ENCODE measurements at regions not wholly inside any gene's neighbourhood (a gene's known extent, or its start where the extent isn't known, plus 50 kb on each side); places are given as distances from the start of the nearest gene placed in this dataset.

DNA sequence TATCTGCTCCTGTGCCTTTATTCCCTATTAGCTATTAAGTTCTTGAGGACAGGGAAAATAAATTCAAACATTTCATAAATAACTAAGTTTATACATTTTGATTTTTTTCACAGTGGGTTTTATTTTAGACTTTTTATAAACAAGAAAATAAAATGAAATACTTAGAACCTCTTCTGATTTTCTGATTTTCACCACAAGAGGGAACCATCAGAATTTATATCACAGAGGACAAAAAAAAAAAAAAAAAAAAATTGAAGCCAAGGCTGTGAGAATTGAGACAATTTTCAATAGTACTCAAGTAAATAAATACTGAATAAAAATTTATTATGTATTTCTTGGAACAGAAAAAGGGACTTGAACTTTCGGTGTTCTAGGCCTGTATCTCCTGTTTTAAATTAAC is 288.1 kb downstream of the SH3BGRL start:
- DNase-seq (ENCODE audit: low read depth), result no peak

DNA sequence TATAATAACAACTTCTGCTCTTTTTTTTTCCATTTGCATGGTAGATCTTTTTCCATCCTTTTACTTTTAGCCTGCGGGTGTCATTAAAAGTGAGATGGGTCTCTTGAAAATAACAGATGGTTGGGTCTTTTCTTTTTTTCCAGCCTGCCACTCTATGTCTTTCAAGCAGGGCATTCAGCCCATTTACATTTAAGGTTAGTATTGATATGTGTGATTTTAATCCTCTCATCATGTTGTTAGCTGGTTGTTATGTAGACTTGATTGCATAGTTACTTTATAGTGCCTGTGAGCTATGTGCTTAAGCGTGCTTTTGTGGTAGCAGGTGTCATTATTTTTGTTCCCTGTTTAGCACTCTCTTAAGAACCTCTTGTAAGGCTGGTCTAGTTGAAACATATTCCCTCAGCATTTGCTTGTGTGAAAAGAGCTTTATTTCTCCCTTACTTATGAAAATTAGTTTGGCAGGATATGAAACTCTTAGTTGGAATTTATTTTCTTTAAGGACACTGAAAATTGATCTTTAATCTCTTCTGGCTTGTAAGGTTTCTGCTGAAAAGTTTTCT is 326.1 kb downstream of the SH3BGRL start:
- DNase-seq (ENCODE audit: low read depth), result no peak

DNA sequence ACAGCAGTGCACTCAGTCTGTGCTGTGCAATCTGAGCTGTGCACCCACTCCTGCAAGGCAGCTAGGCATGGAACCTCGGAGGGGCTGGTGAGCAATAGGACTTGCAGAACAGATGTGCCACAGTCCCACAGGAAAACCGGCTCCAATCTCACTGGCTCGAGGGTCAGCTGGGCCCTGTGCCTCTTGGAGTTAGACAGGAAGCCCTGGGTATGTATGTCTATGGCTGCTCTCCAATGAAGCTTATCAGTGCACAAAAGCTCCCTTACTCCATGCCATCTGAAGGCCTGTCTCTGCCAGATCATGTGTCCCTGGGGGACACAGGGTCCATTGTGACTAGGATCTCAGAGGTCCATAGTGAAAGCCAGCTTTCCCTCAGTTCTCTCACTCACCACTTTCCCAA is 335.8 kb downstream of the SH3BGRL start:
- DNase-seq (ENCODE audit: low read depth), result no peak

DNA sequence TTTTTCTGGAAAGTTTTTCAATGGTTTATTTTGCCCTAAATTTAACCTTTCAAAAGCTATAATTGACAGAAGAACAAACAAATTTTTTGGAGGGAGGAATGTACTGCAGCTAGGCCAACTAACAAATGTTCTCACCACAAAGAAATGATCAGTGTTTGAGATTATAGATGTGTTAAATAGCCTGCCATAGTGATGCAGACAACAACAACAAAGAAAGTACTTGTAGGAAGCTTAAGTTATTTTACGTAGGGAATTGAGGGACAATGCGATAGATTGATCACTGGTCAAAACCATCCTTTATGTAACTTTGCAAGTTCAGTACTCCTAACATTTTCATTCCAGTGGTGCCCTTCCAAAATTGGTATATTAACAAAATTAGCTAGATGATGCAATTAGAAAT is 340.4 kb downstream of the SH3BGRL start:
- no peak for DNase-seq (ENCODE audit: low read depth)

DNA sequence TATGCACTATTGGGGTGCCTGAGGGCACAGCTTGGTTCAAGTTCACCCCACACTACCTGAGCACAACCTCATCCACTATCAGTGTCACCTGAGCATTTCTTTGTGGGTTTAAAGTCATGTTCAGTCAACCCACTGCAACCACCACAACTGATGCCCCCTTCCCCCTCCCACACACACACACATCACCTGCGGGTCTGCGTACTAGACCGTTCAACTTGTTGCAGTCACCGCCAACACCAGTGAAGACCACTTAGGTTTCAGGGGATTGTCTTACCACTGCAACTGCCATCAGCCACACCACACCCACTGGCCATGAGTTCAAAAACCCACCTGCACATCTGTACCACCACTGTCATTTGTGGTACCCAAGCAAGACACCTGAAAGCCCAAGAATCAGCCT is 355.0 kb downstream of the SH3BGRL start:
- no peak for DNase-seq (ENCODE audit: low read depth)

DNA sequence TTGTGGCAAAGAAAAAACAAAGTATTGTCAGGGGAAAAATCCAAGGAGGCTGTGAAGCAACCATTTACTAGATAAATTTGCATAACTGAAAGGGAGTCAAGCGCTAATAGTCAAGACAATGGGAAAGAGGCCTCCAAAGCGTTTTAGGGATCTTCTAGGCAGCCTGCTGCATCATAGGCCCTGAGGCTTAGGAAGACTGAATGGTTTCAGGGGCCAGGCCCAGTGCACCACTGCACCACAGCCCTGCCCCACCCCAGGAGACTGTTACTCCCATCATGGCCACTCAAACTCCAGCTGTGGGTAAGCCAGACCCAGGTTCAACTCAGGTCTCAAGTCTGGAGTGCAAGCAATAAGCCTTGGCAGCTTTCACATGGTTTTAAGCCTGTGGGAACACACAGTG is 362.9 kb downstream of the SH3BGRL start:
- no peak for DNase-seq (ENCODE audit: low read depth)

DNA sequence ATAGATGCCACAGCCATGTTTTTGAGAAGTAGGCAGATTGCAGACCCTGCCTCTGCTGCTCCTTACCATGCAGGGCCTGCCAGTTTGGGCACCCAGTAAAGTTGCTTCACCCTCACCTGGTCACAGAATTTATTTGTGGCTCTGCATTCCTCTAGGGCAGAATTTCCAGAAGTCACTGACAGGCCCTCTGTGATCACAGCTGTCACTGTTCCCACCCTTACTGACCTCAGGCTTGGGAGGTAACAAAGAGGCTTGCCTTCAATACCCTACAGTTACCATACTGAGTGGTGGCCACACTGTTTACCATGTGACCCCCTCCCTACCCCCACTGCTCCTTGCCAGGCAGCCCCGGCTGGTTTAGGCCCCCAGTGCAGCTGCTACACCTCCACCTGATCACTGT is 375.1 kb downstream of the SH3BGRL start:
- no peak for DNase-seq (ENCODE audit: low read depth)

DNA sequence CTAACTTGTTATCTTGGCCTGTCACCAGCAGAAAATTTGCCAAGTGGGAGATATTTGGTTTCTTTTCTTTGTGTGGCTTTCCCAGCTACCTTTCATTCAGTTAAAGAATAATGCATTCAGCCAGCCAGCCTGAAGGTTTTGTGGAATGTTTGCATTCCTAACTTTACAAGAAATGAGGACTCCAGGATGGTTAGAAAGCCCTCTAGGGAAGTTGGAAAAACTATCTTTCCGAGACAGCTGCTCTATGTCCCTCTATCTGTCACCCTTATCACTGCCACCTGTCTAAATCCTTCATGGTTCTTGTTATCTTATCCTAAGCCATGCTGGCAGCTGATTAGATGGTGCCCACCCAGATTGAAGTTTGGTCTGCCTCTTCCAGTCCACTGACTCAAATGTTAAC is 384.2 kb downstream of the SH3BGRL start:
- DNase-seq (ENCODE audit: low read depth), result no peak

DNA sequence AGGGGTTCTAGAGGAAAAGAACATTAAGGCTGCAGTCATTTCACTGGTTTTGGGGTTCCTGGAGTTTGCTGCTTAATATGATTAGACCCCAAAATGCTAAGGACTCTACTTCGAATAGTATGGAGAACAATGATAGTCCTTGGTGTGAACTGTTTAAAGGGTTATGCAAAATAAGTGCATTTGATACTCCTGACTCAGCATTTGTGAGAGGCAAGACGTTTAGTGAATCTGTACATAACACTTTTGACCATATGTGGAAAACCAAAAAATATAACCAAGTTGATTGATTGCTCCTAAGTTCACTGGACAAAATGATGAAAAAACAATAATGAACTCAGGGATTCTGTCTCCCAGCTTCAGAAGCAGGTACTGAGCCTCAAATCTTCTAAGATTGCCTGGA is 414.1 kb downstream of the SH3BGRL start:
- DNase-seq (ENCODE audit: low read depth), result no peak

DNA sequence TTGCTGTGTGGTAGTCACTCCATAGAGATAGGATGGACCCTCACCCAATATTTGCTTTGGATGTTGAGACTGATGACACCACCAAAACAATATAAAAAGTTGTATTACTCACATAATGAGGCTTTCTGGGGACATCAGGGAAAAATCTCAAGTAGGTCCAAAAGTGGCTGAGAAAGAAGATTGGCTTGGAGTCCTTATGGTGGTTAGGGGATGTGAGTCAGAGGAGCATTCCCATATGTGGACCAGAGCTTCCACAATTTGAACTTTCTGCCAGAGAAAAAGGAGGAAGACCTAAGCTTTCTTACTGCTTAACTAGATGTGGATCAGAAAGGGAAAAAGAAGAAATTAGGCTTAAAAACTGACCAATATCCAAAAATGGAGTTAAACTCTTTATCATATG is 460.5 kb downstream of the SH3BGRL start:
- DNase-seq (ENCODE audit: low read depth), result no peak

DNA sequence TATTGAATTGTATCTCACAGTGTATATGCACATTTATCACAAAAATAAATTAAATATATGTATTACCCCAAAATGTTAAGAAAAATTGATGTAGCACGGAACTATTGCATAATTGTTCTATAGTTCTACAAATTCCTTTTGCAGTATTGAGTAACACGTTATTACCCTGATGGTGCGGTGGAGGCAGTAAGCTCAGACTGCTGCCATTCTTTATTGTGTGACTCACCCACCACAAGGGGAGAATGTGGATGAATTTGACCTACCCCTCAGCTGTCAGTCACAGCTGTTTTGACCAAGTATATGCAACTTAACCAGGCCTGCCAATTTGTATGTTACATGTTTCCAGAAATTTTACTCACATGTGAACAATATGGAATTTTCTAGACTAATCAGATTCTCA is 506.6 kb downstream of the SH3BGRL start:
- DNase-seq (ENCODE audit: low read depth), result peak; percentile 4

DNA sequence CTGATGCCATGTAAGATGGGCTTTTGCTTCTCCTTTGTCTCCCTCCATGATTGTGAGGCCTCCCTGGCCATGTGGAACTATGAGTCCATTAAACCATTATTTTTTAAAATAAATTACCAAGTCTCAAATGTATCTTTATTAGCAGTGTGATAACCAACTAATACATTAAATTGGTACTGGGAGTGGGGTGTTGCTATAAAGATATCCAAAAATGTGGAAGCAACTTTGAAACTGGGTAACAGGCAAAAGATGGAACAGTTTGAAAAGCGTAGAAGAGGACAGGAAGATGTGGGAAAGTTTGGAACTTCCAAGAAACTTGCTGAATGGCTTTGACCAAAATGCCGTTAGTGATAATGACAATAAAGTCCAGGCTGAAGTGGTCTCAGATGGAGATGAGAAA is 526.7 kb downstream of the SH3BGRL start:
- no peak for DNase-seq (ENCODE audit: low read depth)

DNA sequence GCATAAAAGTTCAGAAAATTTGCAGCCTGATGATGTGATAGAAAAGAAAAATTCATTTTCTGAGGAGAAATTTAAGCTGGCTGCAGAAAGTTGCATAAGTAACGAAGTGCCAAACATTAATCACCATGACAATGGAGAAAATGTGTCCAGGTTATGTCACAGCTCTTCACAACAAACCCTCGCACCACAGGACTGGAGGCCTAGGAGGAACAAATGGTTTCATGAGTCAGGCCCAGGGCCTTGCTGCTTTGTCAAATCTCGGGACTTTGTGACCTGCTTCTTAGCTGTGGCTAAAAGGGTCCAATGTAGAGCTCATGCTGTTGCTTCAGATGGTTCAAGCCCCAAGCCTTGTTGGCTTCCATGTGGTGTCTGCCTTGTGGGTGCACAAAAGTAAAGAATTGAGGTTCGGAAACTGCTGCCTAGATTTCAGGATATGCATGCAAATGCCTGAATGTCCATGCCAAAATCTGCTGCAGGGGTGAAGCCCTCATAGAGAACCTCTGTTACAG is 527.4 kb downstream of the SH3BGRL start:
- no peak for DNase-seq (ENCODE audit: low read depth)

DNA sequence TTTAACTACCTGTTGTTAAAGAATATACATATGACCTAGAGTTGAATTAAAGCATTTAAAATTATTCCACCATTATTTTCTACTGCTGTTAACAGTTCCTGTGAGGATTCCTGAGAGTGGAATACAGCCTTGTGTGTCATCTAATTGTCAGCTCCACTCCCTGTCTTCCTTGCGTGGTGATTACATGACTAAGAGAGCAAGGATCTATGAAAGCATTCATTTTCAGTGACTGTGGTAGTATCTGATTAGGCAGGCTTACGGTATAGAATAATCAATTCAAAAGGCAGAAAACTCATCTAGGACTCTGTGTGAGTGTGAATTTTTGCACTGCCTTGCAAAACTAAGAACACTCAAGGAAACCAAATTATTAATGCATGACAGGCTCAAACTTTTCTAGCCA is 577.8 kb downstream of the SH3BGRL start:
- DNase-seq (ENCODE audit: low read depth), result no peak

DNA sequence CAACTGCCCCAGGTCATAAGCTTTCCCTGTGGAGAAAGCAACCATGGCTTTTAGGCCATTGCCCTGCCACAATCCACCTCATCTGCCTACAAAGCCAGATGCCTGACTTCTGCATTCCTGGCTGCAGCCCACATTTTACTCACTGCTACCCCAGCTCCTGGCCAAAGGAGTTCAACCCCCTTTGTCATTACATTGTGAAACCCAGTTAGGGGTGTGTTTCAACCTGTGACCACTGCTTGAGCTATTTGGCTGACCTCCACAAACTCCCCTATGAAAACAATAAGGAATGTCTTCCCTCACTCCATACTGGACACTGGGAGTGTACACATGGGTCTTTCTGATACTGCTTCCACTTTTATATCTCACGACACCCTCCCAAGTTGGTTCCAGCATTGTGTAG is 589.2 kb downstream of the SH3BGRL start:
- DNase-seq (ENCODE audit: low read depth), result no peak

All from M059J (cell line).